Stomach smooth muscle (tissue), 2 donors: ENCODE measurements at regions not wholly inside any gene's neighbourhood (a gene's known extent, or its start where the extent isn't known, plus 50 kb on each side); places are given as distances from the start of the nearest gene placed in this dataset.
A peak's percentile ranks its signal among the peaks of the same experiment; 100 is the strongest.

Experiments
- H3K27ac ChIP-seq: one replicate; pipeline ENCODE4 v1.7.0; 2013; ENCODE audit warnings: mild to moderate bottlenecking, low read length, inconsistent platforms
- H3K27me3 ChIP-seq, 2 donors: one replicate each; pipeline ENCODE4 v1.7.0; 2013; ENCODE audit warnings: low read length in 2 of 2; ENCODE audit not compliant: insufficient read depth in 2 of 2, control insufficient read depth in 1 of 2
- H3K36me3 ChIP-seq, 2 donors: one replicate each; pipeline ENCODE4 v1.7.0; 2013; ENCODE audit warnings: low read length in 2 of 2; ENCODE audit not compliant: control insufficient read depth in 2 of 2, insufficient read depth in 2 of 2
- H3K4me1 ChIP-seq: one replicate; pipeline ENCODE4 v1.7.0; 2013; ENCODE audit warnings: low read length; ENCODE audit not compliant: control insufficient read depth, insufficient read depth
- H3K4me3 ChIP-seq, 2 donors: one replicate each; pipeline ENCODE4 v1.7.0; 2013; ENCODE audit warnings: low read length in 2 of 2
- H3K9ac ChIP-seq, 2 donors: one replicate each; pipeline ENCODE4 v1.7.0; 2013; ENCODE audit warnings: low read length in 2 of 2, mild to moderate bottlenecking in 1 of 2
- H3K9me3 ChIP-seq, 2 donors: one replicate each; pipeline ENCODE4 v1.7.0; 2013; ENCODE audit warnings: low read length in 2 of 2; ENCODE audit not compliant: control insufficient read depth in 2 of 2
- donor health status: healthy.
- donor health status: Pancreatic carcinoma.

- Histone ChIP-seq H3K27me3 (no peaks in the 10 kb centered on the region), H3K27ac (no peak overlapping the region), H3K36me3 (no peaks in the 10 kb centered on the region), H3K9ac (no peak overlapping the region), H3K4me3 (no peak overlapping the region), H3K4me1 (peaks cover 6% of the 10 kb centered on the region), H3K9me3 (no peaks in the 10 kb centered on the region)
Measured at GRCh38 chr11:128240546-128240945, 346.8 kb downstream of the ETS1 start.

GRCh38 chr11:128239306-128239705 is 348.1 kb downstream of the ETS1 start:
- Histone ChIP-seq H3K27me3 (no peaks in the 10 kb centered on the region), H3K36me3 (no peaks in the 10 kb centered on the region), H3K9me3 (no peaks in the 10 kb centered on the region), H3K27ac (no peak overlapping the region), H3K4me1 (peaks cover 9% of the 10 kb centered on the region), H3K9ac (no peak overlapping the region), H3K4me3 (no peak overlapping the region)

- H3K4me1 ChIP-seq: peaks cover 9% of the 10 kb centered on the region
Measured at GRCh38 chr11:128238521-128239265, 348.7 kb downstream of the ETS1 start.

GRCh38 chr11:128236506-128237498 is 350.6 kb downstream of the ETS1 start:
- Histone ChIP-seq H3K9me3 (no peaks in the 10 kb centered on the region), H3K9ac (no peak overlapping the region), H3K27ac (no peak overlapping the region), H3K27me3 (no peaks in the 10 kb centered on the region), H3K4me3 (no peak overlapping the region), H3K36me3 (no peaks in the 10 kb centered on the region), H3K4me1 (peaks cover 9% of the 10 kb centered on the region)

More at GRCh38 chr11:128238521-128239265, 348.7 kb downstream of the ETS1 start:
- H3K36me3 ChIP-seq: no peaks in the 10 kb centered on the region
- no peak overlapping the region for H3K4me3 ChIP-seq
- no peaks in the 10 kb centered on the region for H3K27me3 ChIP-seq
- no peak overlapping the region for H3K27ac ChIP-seq
- no peak overlapping the region for H3K9ac ChIP-seq
- no peaks in the 10 kb centered on the region for H3K9me3 ChIP-seq

GRCh38 chr11:128235958-128236357 is 351.4 kb downstream of the ETS1 start:
- H3K4me3 ChIP-seq: no peak overlapping the region
- peaks cover 9% of the 10 kb centered on the region for H3K4me1 ChIP-seq
- no peaks in the 10 kb centered on the region for H3K27me3 ChIP-seq
- H3K9ac ChIP-seq: no peak overlapping the region
- no peaks in the 10 kb centered on the region for H3K36me3 ChIP-seq
- H3K9me3 ChIP-seq: no peaks in the 10 kb centered on the region
- peak overlapping the region; percentile 26 for H3K27ac ChIP-seq

- H3K36me3 ChIP-seq: no peaks in the 10 kb centered on the region
- H3K9me3 ChIP-seq: no peaks in the 10 kb centered on the region
- H3K4me3 ChIP-seq: no peak overlapping the region
- no peak overlapping the region for H3K9ac ChIP-seq
- H3K27ac ChIP-seq: peak overlapping the region; percentile 26
- peaks cover 9% of the 10 kb centered on the region for H3K4me1 ChIP-seq
- no peaks in the 10 kb centered on the region for H3K27me3 ChIP-seq
Measured at GRCh38 chr11:128235426-128235825, 351.9 kb downstream of the ETS1 start.

- Histone ChIP-seq H3K9me3 (no peaks in the 10 kb centered on the region), H3K4me1 (peaks cover 9% of the 10 kb centered on the region), H3K9ac (no peak overlapping the region), H3K36me3 (no peaks in the 10 kb centered on the region), H3K27me3 (no peaks in the 10 kb centered on the region), H3K4me3 (no peak overlapping the region), H3K27ac (no peak overlapping the region)
Measured at GRCh38 chr11:128234143-128234542, 353.2 kb downstream of the ETS1 start.

GRCh38 chr11:128232588-128232987 is 354.8 kb downstream of the ETS1 start:
- Histone ChIP-seq H3K36me3 (no peaks in the 10 kb centered on the region), H3K4me1 (peaks cover 9% of the 10 kb centered on the region), H3K27me3 (no peaks in the 10 kb centered on the region), H3K9ac (no peak overlapping the region), H3K27ac (no peak overlapping the region), H3K9me3 (no peaks in the 10 kb centered on the region), H3K4me3 (no peak overlapping the region)

GRCh38 chr11:128231845-128232410 is 355.4 kb downstream of the ETS1 start:
- H3K9me3 ChIP-seq: no peaks in the 10 kb centered on the region
- H3K27ac ChIP-seq: no peak overlapping the region
- H3K27me3 ChIP-seq: no peaks in the 10 kb centered on the region
- no peak overlapping the region for H3K9ac ChIP-seq
- no peak overlapping the region for H3K4me3 ChIP-seq
- H3K4me1 ChIP-seq: peaks cover 9% of the 10 kb centered on the region
- H3K36me3 ChIP-seq: no peaks in the 10 kb centered on the region

GRCh38 chr11:128227466-128227865 is 359.9 kb downstream of the ETS1 start:
- H3K36me3 ChIP-seq: no peaks in the 10 kb centered on the region
- no peaks in the 10 kb centered on the region for H3K4me1 ChIP-seq
- H3K9ac ChIP-seq: no peak overlapping the region
- H3K27ac ChIP-seq: no peak overlapping the region
- no peaks in the 10 kb centered on the region for H3K27me3 ChIP-seq
- H3K9me3 ChIP-seq: no peaks in the 10 kb centered on the region
- H3K4me3 ChIP-seq: no peak overlapping the region
